Activated CD4-positive, CD25-positive, alpha-beta regulatory T cell treated with anti-CD3 and anti-CD28 coated beads, Interleukin-2, amount 50 U/mL, for 24 hours (primary cell): ENCODE measurements at regions not wholly inside any gene's neighbourhood (a gene's known extent, or its start where the extent isn't known, plus 50 kb on each side); places are given as distances from the start of the nearest gene placed in this dataset.
"Not testable (repeated sequence)": the region's sequence is repeated elsewhere in the genome, so short reads cannot be mapped to it uniquely, and the experiment has no call there.

Experiments used
- ATAC-seq, 2 donors: fragments of 150-1000 bp; cut with Tn5 transposase; one replicate each; pipeline ENCODE4 v1.10.0; 2021; ENCODE audit warnings: mild to moderate bottlenecking in 1 of 2, moderate library complexity in 1 of 2

GRCh38 chr1:220475608-220476007 lies 52.3 kb upstream of the MARK1 start:
- ATAC-seq = not testable (repeated sequence)

GRCh38 chr1:220475141-220475540 lies 52.8 kb upstream of the MARK1 start:
- ATAC-seq = not testable (repeated sequence)

- no peak for ATAC-seq
Measured at GRCh38 chr1:220473440-220473839, 54.5 kb upstream of the MARK1 start.

GRCh38 chr1:220462752-220463151 lies 65.2 kb upstream of the MARK1 start:
- ATAC-seq = no peak

- no peak for ATAC-seq
Measured at GRCh38 chr1:220458936-220459335, 69.0 kb upstream of the MARK1 start.

GRCh38 chr1:220457957-220458609 lies 69.9 kb upstream of the MARK1 start:
- no peak for ATAC-seq

GRCh38 chr1:220455559-220455958 lies 72.4 kb upstream of the MARK1 start:
- no peak for ATAC-seq

GRCh38 chr1:220454155-220454777 lies 73.7 kb upstream of the MARK1 start:
- ATAC-seq = no peak

GRCh38 chr1:220453371-220453770 lies 74.6 kb upstream of the MARK1 start:
- no peak for ATAC-seq

GRCh38 chr1:220451532-220451931 lies 76.4 kb upstream of the MARK1 start:
- no peak for ATAC-seq

GRCh38 chr1:220450927-220451326 lies 77.0 kb upstream of the MARK1 start:
- no peak for ATAC-seq

- ATAC-seq = no peak
Measured at GRCh38 chr1:220448217-220448616, 79.7 kb upstream of the MARK1 start.

- not testable (repeated sequence) for ATAC-seq
Measured at GRCh38 chr1:220444586-220444985, 83.3 kb upstream of the MARK1 start.

- ATAC-seq = no peak
Measured at GRCh38 chr1:220441211-220441610, 86.7 kb upstream of the MARK1 start.

GRCh38 chr1:220438741-220439140 lies 89.2 kb upstream of the MARK1 start:
- no peak for ATAC-seq

GRCh38 chr1:220432408-220432807 lies 95.5 kb upstream of the MARK1 start:
- ATAC-seq = no peak

GRCh38 chr1:220431554-220432239 lies 96.2 kb upstream of the MARK1 start:
- no peak for ATAC-seq

- no peak for ATAC-seq
Measured at GRCh38 chr1:220430586-220430985, 97.3 kb upstream of the MARK1 start.

GRCh38 chr1:220430059-220430458 lies 97.9 kb upstream of the MARK1 start:
- no peak for ATAC-seq

- ATAC-seq = no peak
Measured at GRCh38 chr1:220426989-220427388, 100.9 kb upstream of the MARK1 start.

- ATAC-seq = no peak
Measured at GRCh38 chr1:220425852-220426251, 102.1 kb upstream of the MARK1 start.

GRCh38 chr1:220421508-220421907 lies 106.4 kb upstream of the MARK1 start:
- ATAC-seq = no peak

GRCh38 chr1:220420726-220421125 lies 107.2 kb upstream of the MARK1 start:
- no peak for ATAC-seq

- ATAC-seq = not testable (repeated sequence)
Measured at GRCh38 chr1:220412382-220412781, 115.6 kb upstream of the MARK1 start.
